Fibroblast of peridontal ligament (primary cell): ENCODE measurements at regions not wholly inside any gene's neighbourhood (a gene's known extent, or its start where the extent isn't known, plus 50 kb on each side); places are given as distances from the start of the nearest gene placed in this dataset.
"Not testable (repeated sequence)": the region's sequence is repeated elsewhere in the genome, so short reads cannot be mapped to it uniquely, and the experiment has no call there.

Source experiments
- DNase-seq: peaks from one replicate; pipeline ENCODE4 v3.0.0-alpha.2; 2010; ENCODE audit errors: extremely low read depth

- no peak for DNase-seq
Measured at GRCh38 chr3:95626107-95626506, 1188.3 kb upstream of the EPHA6 start.

- no peak for DNase-seq
Measured at GRCh38 chr3:95627293-95627692, 1187.1 kb upstream of the EPHA6 start.

- no peak for DNase-seq
Measured at GRCh38 chr3:95627697-95628096, 1186.7 kb upstream of the EPHA6 start.

- no peak for DNase-seq
Measured at GRCh38 chr3:95629802-95630201, 1184.6 kb upstream of the EPHA6 start.

GRCh38 chr3:95645291-95645690 is 1169.1 kb upstream of the EPHA6 start:
- DNase-seq, result no peak

GRCh38 chr3:95654570-95655362 is 1159.6 kb upstream of the EPHA6 start:
- no peak for DNase-seq

- no peak for DNase-seq
Measured at GRCh38 chr3:95655363-95655986, 1158.9 kb upstream of the EPHA6 start.

- no peak for DNase-seq
Measured at GRCh38 chr3:95670765-95671164, 1143.6 kb upstream of the EPHA6 start.

GRCh38 chr3:95673215-95673614 is 1141.2 kb upstream of the EPHA6 start:
- no peak for DNase-seq

- DNase-seq, result no peak
Measured at GRCh38 chr3:95705786-95706418, 1108.5 kb upstream of the EPHA6 start.

- DNase-seq, result no peak
Measured at GRCh38 chr3:95707268-95707667, 1107.1 kb upstream of the EPHA6 start.

GRCh38 chr3:95710684-95711083 is 1103.7 kb upstream of the EPHA6 start:
- DNase-seq, result no peak

GRCh38 chr3:95711789-95712188 is 1102.6 kb upstream of the EPHA6 start:
- no peak for DNase-seq

- DNase-seq, result no peak
Measured at GRCh38 chr3:95715128-95715527, 1099.3 kb upstream of the EPHA6 start.

- DNase-seq, result no peak
Measured at GRCh38 chr3:95717048-95717447, 1097.3 kb upstream of the EPHA6 start.

- DNase-seq, result no peak
Measured at GRCh38 chr3:95718168-95718567, 1096.2 kb upstream of the EPHA6 start.

- DNase-seq, result no peak
Measured at GRCh38 chr3:95719481-95719880, 1094.9 kb upstream of the EPHA6 start.

GRCh38 chr3:95721938-95722337 is 1092.5 kb upstream of the EPHA6 start:
- DNase-seq, result no peak

GRCh38 chr3:95725770-95726169 is 1088.6 kb upstream of the EPHA6 start:
- DNase-seq, result no peak

- DNase-seq, result no peak
Measured at GRCh38 chr3:95731753-95732152, 1082.6 kb upstream of the EPHA6 start.

GRCh38 chr3:95733336-95733735 is 1081.1 kb upstream of the EPHA6 start:
- DNase-seq, result no peak

GRCh38 chr3:95738045-95738444 is 1076.3 kb upstream of the EPHA6 start:
- no peak for DNase-seq

GRCh38 chr3:95744896-95745295 is 1069.5 kb upstream of the EPHA6 start:
- not testable (repeated sequence) for DNase-seq
